CD14-positive monocyte (primary cell): ENCODE measurements at regions not wholly inside any gene's neighbourhood (a gene's known extent, or its start where the extent isn't known, plus 50 kb on each side); places are given as distances from the start of the nearest gene placed in this dataset.
A peak's percentile ranks its signal among the peaks of the same experiment; 100 is the strongest.

ENCODE experiments used
- DNase-seq, 3 donors: peaks; one replicate each; pipeline ENCODE4 v3.0.0-alpha.2; 2011 to 2022
- H2AFZ ChIP-seq: 2 replicates; pipeline ENCODE4 v1.6.0; 2012; ENCODE audit warnings: mild to moderate bottlenecking, low read depth, low read length, inconsistent platforms; ENCODE audit not compliant: insufficient read depth, poor library complexity, severe bottlenecking
- H3K27ac ChIP-seq, 2 donors: 1 replicate in 1 of 2; 2 replicates in 1 of 2; pipeline ENCODE4 v1.5.1; 2012 to 2013; ENCODE audit warnings: low read length in 2 of 2, control low read depth in 1 of 2, inconsistent platforms in 1 of 2, low read depth in 1 of 2, mild to moderate bottlenecking in 1 of 2
- H3K27me3 ChIP-seq, 2 donors: one replicate each; pipeline versions ENCODE4 v1.6.0 to v1.6.1; 2011 to 2013; ENCODE audit warnings: low read length in 2 of 2; ENCODE audit not compliant: control insufficient read depth in 2 of 2, insufficient read depth in 2 of 2
- H3K36me3 ChIP-seq, 2 donors: replicated peaks in 1 of 2; 1 replicate in 1 of 2; 2 replicates in 1 of 2; pipeline versions ENCODE4 v1.5.1 to v1.6.1; 2012 to 2013; ENCODE audit warnings: low read length in 2 of 2, control low read depth in 1 of 2, inconsistent platforms in 1 of 2, mild to moderate bottlenecking in 1 of 2; ENCODE audit not compliant: insufficient read depth in 2 of 2, control insufficient read depth in 1 of 2
- H3K4me1 ChIP-seq, 2 donors: 1 replicate in 1 of 2; 2 replicates in 1 of 2; pipeline versions ENCODE4 v1.5.1 to v1.6.1; 2012 to 2013; ENCODE audit warnings: low read length in 2 of 2, control low read depth in 1 of 2, inconsistent platforms in 1 of 2, mild to moderate bottlenecking in 1 of 2, moderate library complexity in 1 of 2; ENCODE audit not compliant: insufficient read depth in 2 of 2, control insufficient read depth in 1 of 2
- H3K4me2 ChIP-seq: replicated peaks from 2 replicates; pipeline ENCODE3; 2012; ENCODE audit warnings: low read length, moderate library complexity, mild to moderate bottlenecking; ENCODE audit not compliant: poor library complexity, severe bottlenecking; ENCODE audit errors: extremely low read depth
- H3K4me3 ChIP-seq, 3 experiments: fragments of 200-600 bp in 1 of 3; sonication (generic) in 1 of 3; replicated peaks in 1 of 3; 1 replicate in 2 of 3; 2 replicates in 1 of 3; pipeline ENCODE4 v1.5.1; 2011 to 2013; ENCODE audit warnings: low read length in 3 of 3, mild to moderate bottlenecking in 3 of 3, control low read depth in 2 of 3, low read depth in 2 of 3, inconsistent platforms in 1 of 3, moderate library complexity in 1 of 3
- H3K79me2 ChIP-seq: 2 replicates; pipeline ENCODE4 v1.6.0; 2012; ENCODE audit warnings: mild to moderate bottlenecking, control low read depth, inconsistent platforms, low read length, moderate library complexity; ENCODE audit not compliant: insufficient read depth
- H3K9ac ChIP-seq: 2 replicates; pipeline ENCODE4 v1.6.0; 2017; ENCODE audit warnings: low read length, mild to moderate bottlenecking; ENCODE audit not compliant: insufficient read depth, poor library complexity, severe bottlenecking
- H3K9me3 ChIP-seq, 2 donors: replicated peaks in 1 of 2; 1 replicate in 1 of 2; 2 replicates in 1 of 2; pipeline versions ENCODE4 v1.5.1 to v1.6.1; 2012 to 2013; ENCODE audit warnings: low read length in 2 of 2, control low read depth in 1 of 2; ENCODE audit not compliant: control insufficient read depth in 1 of 2, insufficient read depth in 1 of 2
- H4K20me1 ChIP-seq: 2 replicates; pipeline ENCODE4 v1.6.0; 2012; ENCODE audit warnings: mild to moderate bottlenecking, low read length, control low read depth, moderate library complexity; ENCODE audit not compliant: insufficient read depth
- H3K27ac Mint-ChIP-seq, 7 donors: one replicate each; pipeline ENCODE4 v1.8.0; 2020; ENCODE audit warnings: mild to moderate bottlenecking in 7 of 7, mixed read lengths in 7 of 7, moderate library complexity in 6 of 7, inconsistent platforms in 2 of 7
- H3K27me3 Mint-ChIP-seq, 3 donors: one replicate each; pipeline ENCODE4 v1.8.0; 2021 to 2022; ENCODE audit warnings: low read depth in 3 of 3, mild to moderate bottlenecking in 3 of 3, mixed read lengths in 3 of 3, moderate library complexity in 3 of 3, inconsistent platforms in 1 of 3
- H3K36me3 Mint-ChIP-seq, 2 donors: one replicate each; pipeline ENCODE4 v1.8.0; 2020; ENCODE audit warnings: mixed read lengths in 2 of 2, inconsistent platforms in 1 of 2, mild to moderate bottlenecking in 1 of 2
- H3K4me1 Mint-ChIP-seq: one replicate; pipeline ENCODE4 v1.8.0; 2020; ENCODE audit warnings: mild to moderate bottlenecking, mixed read lengths
- H3K4me3 Mint-ChIP-seq, 2 donors: one replicate each; pipeline ENCODE4 v1.8.0; 2020; ENCODE audit warnings: mild to moderate bottlenecking in 2 of 2, mixed read lengths in 2 of 2, moderate library complexity in 1 of 2
- H3K9me3 Mint-ChIP-seq, 7 donors: one replicate each; pipeline ENCODE4 v1.8.0; 2020 to 2022; ENCODE audit warnings: mixed read lengths in 7 of 7, mild to moderate bottlenecking in 6 of 7, moderate library complexity in 6 of 7, inconsistent platforms in 2 of 7
- WGBS: methylation state at CpG from one replicate; pipeline ENCODE4 v1.1.5; 2013; ENCODE audit warnings: missing lambda C conversion rate; ENCODE audit not compliant: insufficient coverage; 5-methylcytosine and 5-hydroxymethylcytosine counted together
- intact Hi-C, 2 donors: fragments of 100-400 bp; cut with micrococcal nuclease; formaldehyde crosslinking; loops; one replicate each; pipeline versions ENCODE4 v1.15.0 to v1.15.1; 2023
- TF ChIP-seq, protein P1 (sequence below): fragments of 200-600 bp; IDR thresholded peaks from one replicate; pipeline ENCODE4 v1.8.0; 2022; ENCODE audit warnings: antibody characterized with exemption, mild to moderate bottlenecking

DNA sequence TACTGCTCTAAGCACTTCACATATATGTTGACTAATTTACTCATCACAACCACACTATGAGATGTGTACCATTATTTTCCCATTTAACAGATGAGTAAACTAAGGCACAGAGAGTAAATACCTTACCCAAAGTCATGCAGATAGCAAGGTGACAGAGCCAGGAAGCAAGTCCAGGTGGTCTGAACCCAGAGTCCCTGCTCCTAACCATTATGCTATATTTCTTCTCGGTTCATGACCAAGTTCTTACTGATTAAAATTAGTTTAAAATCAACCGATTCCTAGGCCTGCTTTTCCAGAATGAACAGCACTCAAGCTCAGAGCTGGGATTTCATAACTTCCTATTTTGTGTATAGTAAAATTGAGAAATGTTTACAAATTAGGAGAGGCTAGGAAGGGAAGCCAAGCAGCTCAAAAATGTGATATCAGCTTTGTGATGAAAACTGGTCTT, 85.5 kb upstream of the EGLN3 start:
- H3K27me3 Mint-ChIP-seq, result peaks cover 2 to 12% (median 3%) of the 10 kb centered on the region in 3 donors
- H3K4me3 Mint-ChIP-seq, result no peak overlapping the region
- intact Hi-C loops, result no loop called here
- peaks cover 0 to 2% (median 0%) of the 10 kb centered on the region in 7 donors for H3K9me3 Mint-ChIP-seq
- H3K27ac Mint-ChIP-seq, result peak overlapping the region in 3 of 7 donors; percentile 15 to 61 (median 31)
- H3K4me1 Mint-ChIP-seq, result peaks cover 12% of the 10 kb centered on the region
- WGBS, result no CpG with 5 or more reads among the region's 2 CpGs
- H3K79me2 ChIP-seq, result no peaks in the 10 kb centered on the region
- H3K27ac ChIP-seq, result peak overlapping the region in 1 of 2 donors; percentile 37
- no peaks in the 10 kb centered on the region for H3K9me3 ChIP-seq
- H3K4me2 ChIP-seq, result no peak overlapping the region
- H3K36me3 ChIP-seq, result no peaks in the 10 kb centered on the region
- TF ChIP-seq, protein P1, sequence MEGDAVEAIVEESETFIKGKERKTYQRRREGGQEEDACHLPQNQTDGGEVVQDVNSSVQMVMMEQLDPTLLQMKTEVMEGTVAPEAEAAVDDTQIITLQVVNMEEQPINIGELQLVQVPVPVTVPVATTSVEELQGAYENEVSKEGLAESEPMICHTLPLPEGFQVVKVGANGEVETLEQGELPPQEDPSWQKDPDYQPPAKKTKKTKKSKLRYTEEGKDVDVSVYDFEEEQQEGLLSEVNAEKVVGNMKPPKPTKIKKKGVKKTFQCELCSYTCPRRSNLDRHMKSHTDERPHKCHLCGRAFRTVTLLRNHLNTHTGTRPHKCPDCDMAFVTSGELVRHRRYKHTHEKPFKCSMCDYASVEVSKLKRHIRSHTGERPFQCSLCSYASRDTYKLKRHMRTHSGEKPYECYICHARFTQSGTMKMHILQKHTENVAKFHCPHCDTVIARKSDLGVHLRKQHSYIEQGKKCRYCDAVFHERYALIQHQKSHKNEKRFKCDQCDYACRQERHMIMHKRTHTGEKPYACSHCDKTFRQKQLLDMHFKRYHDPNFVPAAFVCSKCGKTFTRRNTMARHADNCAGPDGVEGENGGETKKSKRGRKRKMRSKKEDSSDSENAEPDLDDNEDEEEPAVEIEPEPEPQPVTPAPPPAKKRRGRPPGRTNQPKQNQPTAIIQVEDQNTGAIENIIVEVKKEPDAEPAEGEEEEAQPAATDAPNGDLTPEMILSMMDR, result no peak
- DNase-seq, result peak in 1 of 3 donors; percentile 27
- no peak overlapping the region for H2AFZ ChIP-seq
- no peaks in the 10 kb centered on the region for H4K20me1 ChIP-seq
- H3K27me3 ChIP-seq, result no peaks in the 10 kb centered on the region
- H3K9ac ChIP-seq, result no peak overlapping the region
- H3K36me3 Mint-ChIP-seq, result no peaks in the 10 kb centered on the region
- peaks cover 9 to 12% of the 10 kb centered on the region in 2 donors for H3K4me1 ChIP-seq
- H3K4me3 ChIP-seq, result no peak overlapping the region

DNA sequence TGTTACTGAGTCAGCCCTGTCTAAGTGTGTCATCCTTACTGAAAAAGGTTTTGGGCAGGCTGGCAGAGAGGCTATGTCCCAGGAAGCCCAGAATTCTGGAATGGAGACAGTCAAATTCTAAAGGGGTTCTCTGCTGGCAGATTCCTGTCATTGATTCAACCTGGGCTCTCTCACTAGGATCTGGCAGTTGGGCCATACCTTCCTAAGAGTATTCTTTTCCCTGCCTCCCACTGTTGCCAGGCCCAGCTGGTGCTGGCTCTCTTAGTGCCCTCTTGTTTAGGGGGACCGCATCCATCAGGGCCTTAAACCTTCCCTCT, 85.0 kb upstream of the EGLN3 start:
- H3K36me3 ChIP-seq, result no peaks in the 10 kb centered on the region
- H3K9ac ChIP-seq, result no peak overlapping the region
- H3K4me1 ChIP-seq, result peaks cover 9 to 12% of the 10 kb centered on the region in 2 donors
- Mint-ChIP-seq H3K36me3 (no peaks in the 10 kb centered on the region), H3K4me1 (peaks cover 12% of the 10 kb centered on the region), H3K9me3 (peaks cover 0 to 2% (median 0%) of the 10 kb centered on the region in 7 donors), H3K27ac (no peak overlapping the region), H3K27me3 (peaks cover 2 to 12% (median 3%) of the 10 kb centered on the region in 3 donors), H3K4me3 (no peak overlapping the region)
- peak overlapping the region; percentile 5 for H2AFZ ChIP-seq
- H3K27ac ChIP-seq, result peak overlapping the region in 1 of 2 donors; percentile 37
- H3K4me3 ChIP-seq, result no peak overlapping the region
- H3K79me2 ChIP-seq, result no peaks in the 10 kb centered on the region
- WGBS, result no CpG with 5 or more reads among the region's 1 CpG
- intact Hi-C loops, result no loop called here
- no peaks in the 10 kb centered on the region for H4K20me1 ChIP-seq
- no peaks in the 10 kb centered on the region for H3K27me3 ChIP-seq
- no peak for DNase-seq
- TF ChIP-seq, protein P1, result no peak
- no peaks in the 10 kb centered on the region for H3K9me3 ChIP-seq
- H3K4me2 ChIP-seq, result no peak overlapping the region
